H54 (cell line): ENCODE measurements at regions not wholly inside any gene's neighbourhood (a gene's known extent, or its start where the extent isn't known, plus 50 kb on each side); places are given as distances from the start of the nearest gene placed in this dataset.
"Not testable (repeated sequence)": the region's sequence is repeated elsewhere in the genome, so short reads cannot be mapped to it uniquely, and the experiment has no call there.

ENCODE experiments used
- DNase-seq: peaks from one replicate; pipeline ENCODE4 v3.0.0; 2011; ENCODE audit warnings: low spot score, mixed read lengths; ENCODE audit not compliant: insufficient read length
- FAIRE-seq: peaks from 3 replicates; lab custom pipeline; 2011; peaks lifted over from hg19 to GRCh38; lab: Jason Lieb, UNC
- POLR2A ChIP-seq: IDR thresholded peaks from 2 replicates; pipeline ENCODE4 v1.6.1; 2011; ENCODE audit warnings: low read depth, mild to moderate bottlenecking, low read length

GRCh38 chr9:129550199-129550839 is 70.6 kb downstream of the C9orf50 start:
- peak; percentile 26; the same call in 1 of the 2 replicates for TF ChIP-seq POLR2A
- DNase-seq (peak; percentile 34), FAIRE-seq (no peak)

- FAIRE-seq: no peak
- DNase-seq: no peak
- no peak for TF ChIP-seq POLR2A
Observed at GRCh38 chr9:129549684-129550083, 71.2 kb downstream of the C9orf50 start.

- FAIRE-seq (no peak), DNase-seq (no peak)
- TF ChIP-seq POLR2A: no peak
Observed at GRCh38 chr9:129549139-129549538, 71.8 kb downstream of the C9orf50 start.

- FAIRE-seq (no peak), DNase-seq (no peak)
- TF ChIP-seq POLR2A: no peak
Observed at GRCh38 chr9:129548571-129549135, 72.2 kb downstream of the C9orf50 start.

GRCh38 chr9:129547869-129548570 is 72.9 kb downstream of the C9orf50 start:
- FAIRE-seq: no peak
- TF ChIP-seq POLR2A: no peak
- no peak for DNase-seq

GRCh38 chr9:129547063-129547462 is 73.8 kb downstream of the C9orf50 start:
- DNase-seq (no peak), FAIRE-seq (no peak)
- no peak for TF ChIP-seq POLR2A

- FAIRE-seq, DNase-seq: not testable (repeated sequence)
Observed at GRCh38 chr9:129545876-129546275, 75.0 kb downstream of the C9orf50 start.

GRCh38 chr9:129544761-129545160 is 76.1 kb downstream of the C9orf50 start:
- DNase-seq (peak; percentile 15), FAIRE-seq (no peak)
- no peak for TF ChIP-seq POLR2A

GRCh38 chr9:129542741-129543140 is 78.2 kb downstream of the C9orf50 start:
- TF ChIP-seq POLR2A: no peak
- no peak for FAIRE-seq

GRCh38 chr9:129541270-129541669 is 79.6 kb downstream of the C9orf50 start:
- no peak for FAIRE-seq
- TF ChIP-seq POLR2A: no peak
- DNase-seq: no peak

More at GRCh38 chr9:129542741-129543140, 78.2 kb downstream of the C9orf50 start:
- no peak for DNase-seq

- FAIRE-seq (no peak), DNase-seq (no peak)
Observed at GRCh38 chr9:129539446-129539845, 81.5 kb downstream of the C9orf50 start.

GRCh38 chr9:129531860-129532402 is 89.0 kb downstream of the C9orf50 start:
- DNase-seq, FAIRE-seq: not testable (repeated sequence)

More at GRCh38 chr9:129539446-129539845, 81.5 kb downstream of the C9orf50 start:
- no peak for TF ChIP-seq POLR2A

- not testable (repeated sequence) for DNase-seq, FAIRE-seq
Observed at GRCh38 chr9:129527955-129528354, 92.9 kb downstream of the C9orf50 start.

GRCh38 chr9:129525656-129526196 is 95.2 kb downstream of the C9orf50 start:
- FAIRE-seq (no peak), DNase-seq (no peak)
- no peak for TF ChIP-seq POLR2A
